Posterior vena cava (tissue), 2 donors: ENCODE measurements at regions not wholly inside any gene's neighbourhood (a gene's known extent, or its start where the extent isn't known, plus 50 kb on each side); places are given as distances from the start of the nearest gene placed in this dataset.

Experiments
- DNase-seq: peaks from one replicate; pipeline ENCODE4 v3.0.0-alpha.2; 2020; ENCODE audit warnings: low spot score
- intact Hi-C, 2 donors: fragments of 100-400 bp; cut with DNase I; formaldehyde crosslinking; loops; one replicate each; pipeline versions ENCODE4 v1.14.1 to v1.14.2; 2022 to 2023
- donor health status: DM: yes; HTN: yes; CAD: no.
- donor health status: DM: yes; HTN: yes; CAD: no.

GRCh38 chr18:56028514-56028913 is 440.5 kb upstream of the TCF4 start:
- DNase-seq: no peak
- intact Hi-C loops: no loop called here

GRCh38 chr18:56026509-56026908 is 438.5 kb upstream of the TCF4 start:
- DNase-seq: no peak
- intact Hi-C loops: no loop called here

GRCh38 chr18:56021809-56022195 is 433.8 kb upstream of the TCF4 start:
- no peak for DNase-seq
- intact Hi-C loops: no loop called here

GRCh38 chr18:56021136-56021808 is 433.3 kb upstream of the TCF4 start:
- no peak for DNase-seq
- intact Hi-C loops: no loop called here

- intact Hi-C loops: loop anchor here in 1 of 2 donors (10.0 kb wide), 1 partner anchor 45 kb away; no protein-coding TSS in a partner anchor
Measured at GRCh38 chr18:56019908-56020307, 431.9 kb upstream of the TCF4 start.

GRCh38 chr18:56019156-56019555 is 431.2 kb upstream of the TCF4 start:
- intact Hi-C loops: loop anchor here in 1 of 2 donors (10.0 kb wide), 1 partner anchor 46 kb away; no protein-coding TSS in a partner anchor

More at GRCh38 chr18:56019908-56020307, 431.9 kb upstream of the TCF4 start:
- no peak for DNase-seq

GRCh38 chr18:56009411-56009810 is 421.4 kb upstream of the TCF4 start:
- intact Hi-C loops: no loop called here
- no peak for DNase-seq

More at GRCh38 chr18:56019156-56019555, 431.2 kb upstream of the TCF4 start:
- no peak for DNase-seq

GRCh38 chr18:56003720-56004088 is 415.7 kb upstream of the TCF4 start:
- no peak for DNase-seq
- intact Hi-C loops: no loop called here

GRCh38 chr18:56003009-56003719 is 415.2 kb upstream of the TCF4 start:
- DNase-seq: no peak
- intact Hi-C loops: no loop called here

- DNase-seq: no peak
- intact Hi-C loops: no loop called here
Measured at GRCh38 chr18:56001576-56001975, 413.6 kb upstream of the TCF4 start.

- intact Hi-C loops: no loop called here
- no peak for DNase-seq
Measured at GRCh38 chr18:56000041-56000440, 412.0 kb upstream of the TCF4 start.

GRCh38 chr18:55999641-56000040 is 411.6 kb upstream of the TCF4 start:
- DNase-seq: no peak
- intact Hi-C loops: no loop called here

- intact Hi-C loops: no loop called here
- DNase-seq: no peak
Measured at GRCh38 chr18:55998801-55999385, 410.9 kb upstream of the TCF4 start.

- no peak for DNase-seq
Measured at GRCh38 chr18:55998071-55998522, 410.1 kb upstream of the TCF4 start.

GRCh38 chr18:55997151-55997561 is 409.2 kb upstream of the TCF4 start:
- intact Hi-C loops: no loop called here
- no peak for DNase-seq

More at GRCh38 chr18:55998071-55998522, 410.1 kb upstream of the TCF4 start:
- intact Hi-C loops: no loop called here

GRCh38 chr18:55996717-55997116 is 408.7 kb upstream of the TCF4 start:
- no peak for DNase-seq
- intact Hi-C loops: no loop called here

GRCh38 chr18:55990186-55990585 is 402.2 kb upstream of the TCF4 start:
- intact Hi-C loops: no loop called here
- no peak for DNase-seq

- intact Hi-C loops: no loop called here
- no peak for DNase-seq
Measured at GRCh38 chr18:55988537-55988936, 400.5 kb upstream of the TCF4 start.

GRCh38 chr18:55983433-55983832 is 395.4 kb upstream of the TCF4 start:
- DNase-seq: no peak
- intact Hi-C loops: no loop called here

- intact Hi-C loops: no loop called here
- no peak for DNase-seq
Measured at GRCh38 chr18:55982992-55983391, 395.0 kb upstream of the TCF4 start.
